ENCODE measurements at regions not wholly inside any gene's neighbourhood (a gene's known extent, or its start where the extent isn't known, plus 50 kb on each side); places are given as distances from the start of the nearest gene placed in this dataset.
"Not testable (repeated sequence)": the region's sequence is repeated elsewhere in the genome, so short reads cannot be mapped to it uniquely, and the experiment has no call there.

GRCh38 chr6:153568628-153569027 lies 437.5 kb upstream of the RGS17 start:
- intact Hi-C loops (cut with micrococcal nuclease), result no loop called here

- intact Hi-C loops (cut with micrococcal nuclease), result no loop called here
Observed at GRCh38 chr6:153564803-153565202, 433.7 kb upstream of the RGS17 start.

- intact Hi-C loops (cut with micrococcal nuclease), result no loop called here
Observed at GRCh38 chr6:153563001-153563400, 431.9 kb upstream of the RGS17 start.

- intact Hi-C loops (cut with micrococcal nuclease), result no loop called here
Observed at GRCh38 chr6:153553627-153554026, 422.5 kb upstream of the RGS17 start.

- intact Hi-C loops (cut with micrococcal nuclease), result no loop called here
Observed at GRCh38 chr6:153539602-153540001, 408.5 kb upstream of the RGS17 start.

- intact Hi-C loops (cut with micrococcal nuclease), result no loop called here
Observed at GRCh38 chr6:153538491-153538890, 407.4 kb upstream of the RGS17 start.

- intact Hi-C loops (cut with micrococcal nuclease), result no loop called here
Observed at GRCh38 chr6:153537422-153537821, 406.3 kb upstream of the RGS17 start.

GRCh38 chr6:153526479-153526878 lies 395.4 kb upstream of the RGS17 start:
- intact Hi-C loops (cut with micrococcal nuclease), result no loop called here

GRCh38 chr6:153525998-153526397 lies 394.9 kb upstream of the RGS17 start:
- intact Hi-C loops (cut with micrococcal nuclease), result no loop called here

GRCh38 chr6:153523390-153523789 lies 392.3 kb upstream of the RGS17 start:
- intact Hi-C loops (cut with micrococcal nuclease), result no loop called here

- intact Hi-C loops (cut with micrococcal nuclease), result loop anchor here (1.0 to 10.0 kb wide), 3 partner anchors 281 to 647 kb away; no protein-coding TSS in a partner anchor
Observed at GRCh38 chr6:153511896-153512496, 380.9 kb upstream of the RGS17 start.

- intact Hi-C loops (cut with micrococcal nuclease), result no loop called here
Observed at GRCh38 chr6:153503810-153504209, 372.7 kb upstream of the RGS17 start.

- intact Hi-C loops (cut with micrococcal nuclease), result no loop called here
Observed at GRCh38 chr6:153493501-153493900, 362.4 kb upstream of the RGS17 start.

GRCh38 chr6:153489479-153489878 lies 358.4 kb upstream of the RGS17 start:
- intact Hi-C loops (cut with micrococcal nuclease), result no loop called here

- intact Hi-C loops (cut with micrococcal nuclease), result no loop called here
Observed at GRCh38 chr6:153488267-153488666, 357.2 kb upstream of the RGS17 start.

- intact Hi-C loops (cut with micrococcal nuclease), result no loop called here
Observed at GRCh38 chr6:153485072-153485471, 354.0 kb upstream of the RGS17 start.

GRCh38 chr6:153484056-153484455 lies 353.0 kb upstream of the RGS17 start:
- intact Hi-C loops (cut with micrococcal nuclease), result no loop called here

GRCh38 chr6:153476243-153476642 lies 345.2 kb upstream of the RGS17 start:
- intact Hi-C loops (cut with micrococcal nuclease), result no loop called here

GRCh38 chr6:153465050-153465449 lies 334.0 kb upstream of the RGS17 start:
- intact Hi-C loops (cut with micrococcal nuclease), result no loop called here

GRCh38 chr6:153449279-153449678 lies 318.2 kb upstream of the RGS17 start:
- intact Hi-C loops (cut with micrococcal nuclease), result no loop called here

- intact Hi-C loops (cut with micrococcal nuclease), result not testable (repeated sequence)
Observed at GRCh38 chr6:153442749-153443148, 311.7 kb upstream of the RGS17 start.

- intact Hi-C loops (cut with micrococcal nuclease), result no loop called here
Observed at GRCh38 chr6:153442096-153442495, 311.0 kb upstream of the RGS17 start.

GRCh38 chr6:153437193-153437592 lies 306.1 kb upstream of the RGS17 start:
- intact Hi-C loops (cut with micrococcal nuclease), result no loop called here

- intact Hi-C loops (cut with micrococcal nuclease), result no loop called here
Observed at GRCh38 chr6:153436351-153436750, 305.3 kb upstream of the RGS17 start.

Data from T-helper 2 cell treated with Interferon-gamma antibody and Interleukin-4, amounts not matched to agents 100 ng/mL and 5 ng/mL, for 36 hours (primary cell).